ENCODE measurements at regions not wholly inside any gene's neighbourhood (a gene's known extent, or its start where the extent isn't known, plus 50 kb on each side); places are given as distances from the start of the nearest gene placed in this dataset.

DNA sequence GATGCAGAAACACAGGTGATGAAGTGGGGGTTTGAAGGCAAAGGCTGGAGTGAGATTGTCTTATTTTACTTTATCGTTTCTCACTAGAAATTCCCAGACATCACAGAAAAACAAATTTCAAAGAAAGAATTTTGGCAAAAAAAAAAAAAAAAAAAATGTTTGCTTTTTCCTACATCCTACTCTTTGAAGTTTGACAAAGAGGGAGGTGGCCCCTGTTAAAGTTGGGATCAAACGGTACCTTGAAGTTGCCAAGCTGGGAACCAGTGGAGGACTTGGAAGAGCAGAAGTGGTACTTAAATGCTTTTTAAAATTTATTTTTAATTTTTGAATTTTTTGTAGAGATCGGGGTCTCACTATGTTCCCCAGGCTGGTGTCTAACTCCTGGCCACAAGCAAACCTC lies 63.9 kb upstream of the KIF5B start:
- H3K9ac ChIP-seq (ENCODE audit: low read depth, low read length), result no peak overlapping the region

More for the DNA sequence above, 63.9 kb upstream of the KIF5B start:
- Histone ChIP-seq H3K36me3 (ENCODE audit: control insufficient read depth, insufficient read depth, low read length) (no peaks in the 10 kb centered on the region), H3K9me1 (ENCODE audit: insufficient read depth, low read length) (no peaks in the 10 kb centered on the region), H3K4me2 (ENCODE audit: low read depth, low read length) (no peak overlapping the region), H4K5ac (ENCODE audit: low read depth, low read length) (no peak overlapping the region), H4K20me1 (ENCODE audit: insufficient read depth, low read length) (no peaks in the 10 kb centered on the region), H3K27me3 (ENCODE audit: control insufficient read depth, insufficient read depth, low read length) (peaks cover 11% of the 10 kb centered on the region), H3K4me3 (ENCODE audit: insufficient read depth, low read depth, low read length) (no peak overlapping the region), H3K27ac (ENCODE audit: insufficient read depth, low read length) (no peak overlapping the region), H2AK5ac (ENCODE audit: low read depth, low read length) (no peak overlapping the region), H3K4ac (ENCODE audit: low read depth, low read length) (no peak overlapping the region), H4K8ac (ENCODE audit: low read depth in 2 of 2, low read length in 2 of 2) (no peak overlapping the region), H2AFZ (replicated peaks; ENCODE audit: low read length, poor library complexity) (no peak overlapping the region), H4K91ac (ENCODE audit: insufficient read depth, low read depth, low read length) (no peak overlapping the region), H3K9me3 (ENCODE audit: control insufficient read depth, insufficient read depth, low read length) (peaks cover 10% of the 10 kb centered on the region), H3K56ac (ENCODE audit: extremely low read depth, insufficient read depth, low read length) (no peak overlapping the region), H2BK120ac (ENCODE audit: low read depth, low read length) (no peak overlapping the region), H3K18ac (ENCODE audit: low read depth, low read length) (no peak overlapping the region), H2BK5ac (ENCODE audit: low read depth, low read length, poor library complexity, severe bottlenecking) (no peak overlapping the region), H3K14ac (replicated peaks; ENCODE audit: low read depth, low read length) (no peak overlapping the region), H3K23ac (ENCODE audit: low read depth, low read length) (no peak overlapping the region), H3K79me1 (ENCODE audit: low read depth in 1 of 2, low read length in 2 of 2) (no peaks in the 10 kb centered on the region), H3K4me1 (ENCODE audit: control insufficient read depth, insufficient read depth, low read length) (no peaks in the 10 kb centered on the region), H2AK9ac (replicated peaks; ENCODE audit: low read depth, low read length, poor library complexity) (no peak overlapping the region), H2BK20ac (ENCODE audit: low read depth, low read length) (no peak overlapping the region), H2BK15ac (ENCODE audit: low read depth, low read length) (no peak overlapping the region)
- no peak for ATAC-seq (ENCODE audit: low read depth)
- no TSS peak for BruUV-seq (replicated peaks)
- POLR2A ChIA-PET (ENCODE audit: unreplicated experiment), result no interaction called here
- 80% methylated on average over 1 of the region's 3 CpGs; no CpG with 5 or more reads in 1 of the 2 experiments for WGBS, 2 experiments (ENCODE audit: extremely low coverage in 2 of 2, insufficient read length in 1 of 2)
- intact Hi-C loops (cut with micrococcal nuclease), result no loop called here
- CTCF ChIA-PET, result no interaction called here
- in situ Hi-C loops (cut with MboI; ENCODE audit: low sequenced_read_pairs), result no loop called here
- TF ChIP-seq SMC3 (IDR thresholded peaks at IDR 0.05; ENCODE audit: low read depth, low read length), result no peak
- TF ChIP-seq FOS (IDR thresholded peaks at IDR 0.05; ENCODE audit: low read depth, low read length), result no peak
- no peak for TF ChIP-seq MXI1 (IDR thresholded peaks at IDR 0.05; ENCODE audit: borderline replicate concordance, low read depth, low read length)
- no peak for TF ChIP-seq RFX5 (IDR thresholded peaks at IDR 0.05; ENCODE audit: low read depth, low read length)
- no peak for TF ChIP-seq ELK1 (IDR thresholded peaks at IDR 0.05; ENCODE audit: borderline replicate concordance, low read depth, low read length)
- TF ChIP-seq NFE2L2 (IDR thresholded peaks at IDR 0.05; ENCODE audit: low read depth, low read length), result no peak
- no peak for TF ChIP-seq RAD21 (IDR thresholded peaks at IDR 0.05; ENCODE audit: low read length)
- TF ChIP-seq, protein P1, sequence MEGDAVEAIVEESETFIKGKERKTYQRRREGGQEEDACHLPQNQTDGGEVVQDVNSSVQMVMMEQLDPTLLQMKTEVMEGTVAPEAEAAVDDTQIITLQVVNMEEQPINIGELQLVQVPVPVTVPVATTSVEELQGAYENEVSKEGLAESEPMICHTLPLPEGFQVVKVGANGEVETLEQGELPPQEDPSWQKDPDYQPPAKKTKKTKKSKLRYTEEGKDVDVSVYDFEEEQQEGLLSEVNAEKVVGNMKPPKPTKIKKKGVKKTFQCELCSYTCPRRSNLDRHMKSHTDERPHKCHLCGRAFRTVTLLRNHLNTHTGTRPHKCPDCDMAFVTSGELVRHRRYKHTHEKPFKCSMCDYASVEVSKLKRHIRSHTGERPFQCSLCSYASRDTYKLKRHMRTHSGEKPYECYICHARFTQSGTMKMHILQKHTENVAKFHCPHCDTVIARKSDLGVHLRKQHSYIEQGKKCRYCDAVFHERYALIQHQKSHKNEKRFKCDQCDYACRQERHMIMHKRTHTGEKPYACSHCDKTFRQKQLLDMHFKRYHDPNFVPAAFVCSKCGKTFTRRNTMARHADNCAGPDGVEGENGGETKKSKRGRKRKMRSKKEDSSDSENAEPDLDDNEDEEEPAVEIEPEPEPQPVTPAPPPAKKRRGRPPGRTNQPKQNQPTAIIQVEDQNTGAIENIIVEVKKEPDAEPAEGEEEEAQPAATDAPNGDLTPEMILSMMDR (conservative IDR thresholded peaks at IDR 0.05; ENCODE audit: low read depth, low read length), result no peak
- TF ChIP-seq BHLHE40 (IDR thresholded peaks at IDR 0.05; ENCODE audit: low read depth, low read length), result no peak
- dilution Hi-C loops (cut with HindIII; ENCODE audit: low sequenced_read_pairs, unreplicated experiment), result no loop called here
- DNase-seq, result no peak

Measured in IMR-90 (cell line).